Fibroblast of lung (primary cell): ENCODE measurements at regions not wholly inside any gene's neighbourhood (a gene's known extent, or its start where the extent isn't known, plus 50 kb on each side); places are given as distances from the start of the nearest gene placed in this dataset.

ENCODE experiments used
- EZH2 ChIP-seq: IDR thresholded peaks from 2 replicates; pipeline ENCODE4 v1.5.1; 2012; ENCODE audit warnings: low read length, control low read depth, mild to moderate bottlenecking; ENCODE audit errors: missing control alignments
- TF ChIP-seq, protein P1 (sequence below), 2 donors: IDR thresholded peaks in 1 of 2; conservative IDR thresholded peaks in 1 of 2; 1 replicate in 1 of 2; 2 replicates in 1 of 2; pipeline ENCODE4 v1.5.1; 2011 to 2012; ENCODE audit warnings: low read length in 2 of 2, control low read depth in 1 of 2, inconsistent platforms in 1 of 2, low read depth in 1 of 2, mild to moderate bottlenecking in 1 of 2

DNA sequence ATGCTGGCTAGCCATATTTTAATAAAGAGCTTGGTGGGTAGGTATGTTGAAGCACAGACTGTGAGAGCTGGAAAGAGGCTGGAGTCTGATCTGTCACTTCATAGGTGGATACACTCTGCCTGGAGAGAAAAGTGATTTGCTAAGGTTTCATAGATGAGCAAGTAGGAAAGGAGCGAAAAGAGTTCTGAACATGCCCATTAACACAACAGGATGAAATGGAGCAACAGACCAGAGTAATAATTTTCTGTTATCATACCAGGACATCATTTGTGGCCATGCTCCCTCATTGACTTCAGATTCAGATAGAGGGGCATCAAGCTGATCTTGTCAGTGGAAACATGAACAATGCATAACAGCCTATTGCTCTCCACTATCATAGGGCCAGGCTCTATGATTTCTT is 452.9 kb downstream of the JRKL start:
- TF ChIP-seq EZH2, result no peak
- TF ChIP-seq, protein P1, sequence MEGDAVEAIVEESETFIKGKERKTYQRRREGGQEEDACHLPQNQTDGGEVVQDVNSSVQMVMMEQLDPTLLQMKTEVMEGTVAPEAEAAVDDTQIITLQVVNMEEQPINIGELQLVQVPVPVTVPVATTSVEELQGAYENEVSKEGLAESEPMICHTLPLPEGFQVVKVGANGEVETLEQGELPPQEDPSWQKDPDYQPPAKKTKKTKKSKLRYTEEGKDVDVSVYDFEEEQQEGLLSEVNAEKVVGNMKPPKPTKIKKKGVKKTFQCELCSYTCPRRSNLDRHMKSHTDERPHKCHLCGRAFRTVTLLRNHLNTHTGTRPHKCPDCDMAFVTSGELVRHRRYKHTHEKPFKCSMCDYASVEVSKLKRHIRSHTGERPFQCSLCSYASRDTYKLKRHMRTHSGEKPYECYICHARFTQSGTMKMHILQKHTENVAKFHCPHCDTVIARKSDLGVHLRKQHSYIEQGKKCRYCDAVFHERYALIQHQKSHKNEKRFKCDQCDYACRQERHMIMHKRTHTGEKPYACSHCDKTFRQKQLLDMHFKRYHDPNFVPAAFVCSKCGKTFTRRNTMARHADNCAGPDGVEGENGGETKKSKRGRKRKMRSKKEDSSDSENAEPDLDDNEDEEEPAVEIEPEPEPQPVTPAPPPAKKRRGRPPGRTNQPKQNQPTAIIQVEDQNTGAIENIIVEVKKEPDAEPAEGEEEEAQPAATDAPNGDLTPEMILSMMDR (conservative IDR thresholded peaks at IDR 0.05 in 1 of 2, IDR thresholded peaks at IDR 0.05 in 1 of 2; ENCODE audit: low read depth in 1 of 2, low read length in 2 of 2), result no peak
